Cerebellar cortex (tissue), 1 donor: ENCODE measurements at regions not wholly inside any gene's neighbourhood (a gene's known extent, or its start where the extent isn't known, plus 50 kb on each side); places are given as distances from the start of the nearest gene placed in this dataset.

ENCODE experiments used
- DNase-seq: peaks from one replicate; pipeline ENCODE4 v3.0.0-alpha.2; 2015; ENCODE audit warnings: low spot score

DNA sequence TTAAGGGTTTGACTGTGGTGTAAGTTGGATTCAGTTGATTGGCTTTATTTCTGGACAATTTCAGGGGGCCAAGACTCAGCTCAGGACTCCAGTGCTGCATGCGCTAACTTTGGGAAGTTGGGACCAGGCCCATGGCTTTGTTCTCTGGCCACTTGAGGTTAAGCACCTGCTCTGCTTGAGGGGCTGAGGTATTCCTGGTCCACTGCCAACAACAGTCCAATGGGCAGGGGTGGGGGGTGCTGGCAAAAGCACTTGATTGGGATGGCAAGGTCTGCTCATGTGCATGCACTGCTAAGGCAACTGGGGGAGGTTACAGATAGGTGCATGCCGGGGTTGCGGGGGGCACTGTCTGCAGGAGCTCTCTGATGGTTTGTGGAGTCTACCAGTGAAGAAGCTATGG lies 52.6 kb upstream of the ASB17 start:
- DNase-seq = no peak

DNA sequence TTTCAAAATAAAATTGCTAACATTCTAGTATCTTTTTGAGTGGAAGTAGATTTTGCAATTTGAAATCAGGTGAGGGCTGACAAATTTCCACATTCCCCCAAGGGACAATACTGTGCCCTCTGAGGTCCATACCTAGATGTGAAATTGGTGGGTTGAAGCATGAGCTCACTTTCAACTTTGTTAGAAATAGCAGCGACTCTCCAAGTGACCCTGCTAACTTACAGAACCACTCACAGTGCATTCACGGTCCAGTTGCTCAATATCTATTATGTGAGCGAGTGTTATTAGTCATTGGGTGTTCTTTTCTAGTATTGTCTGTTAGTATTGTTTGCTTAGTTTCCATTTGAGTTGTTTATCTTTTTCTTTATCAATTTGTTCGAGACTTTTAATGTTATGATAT lies 53.6 kb upstream of the ASB17 start:
- no peak for DNase-seq

DNA sequence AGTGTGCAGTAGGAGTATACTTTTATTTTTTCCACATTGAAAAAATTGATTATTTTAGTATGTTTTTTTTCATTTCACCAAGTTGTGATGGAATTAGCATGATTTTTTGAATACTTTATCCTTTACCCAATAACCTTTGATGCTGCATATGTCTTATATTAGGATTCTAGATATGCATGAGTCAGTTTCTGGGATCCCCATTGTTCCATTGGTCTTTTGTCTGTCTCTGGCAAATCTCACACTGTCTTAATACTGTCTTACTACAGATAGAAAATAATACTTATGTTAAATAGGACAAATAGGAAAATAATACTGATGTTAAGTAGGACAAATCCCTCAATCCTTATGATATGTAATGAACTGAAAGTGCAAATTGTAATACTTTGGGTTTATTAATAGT lies 54.3 kb upstream of the ASB17 start:
- no peak for DNase-seq

DNA sequence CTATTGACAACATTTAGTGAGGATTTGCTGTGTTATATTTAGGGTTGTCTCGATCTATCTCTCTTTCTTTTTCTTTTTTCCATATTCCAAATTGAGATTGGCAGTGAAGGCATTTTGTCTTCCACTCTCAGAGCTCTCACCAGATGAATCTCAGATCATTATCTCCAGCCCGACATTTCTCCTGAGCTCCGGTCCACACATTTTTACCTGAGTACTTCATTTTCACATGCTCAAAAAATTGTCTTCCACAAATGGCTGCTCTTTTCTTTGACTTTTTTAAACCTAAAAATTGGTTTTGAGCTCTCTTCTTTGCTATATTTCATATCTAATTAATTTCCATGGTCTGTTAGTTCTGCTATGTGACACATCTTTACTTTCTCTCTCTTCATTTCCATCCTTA lies 56.9 kb upstream of the ASB17 start:
- DNase-seq = no peak

DNA sequence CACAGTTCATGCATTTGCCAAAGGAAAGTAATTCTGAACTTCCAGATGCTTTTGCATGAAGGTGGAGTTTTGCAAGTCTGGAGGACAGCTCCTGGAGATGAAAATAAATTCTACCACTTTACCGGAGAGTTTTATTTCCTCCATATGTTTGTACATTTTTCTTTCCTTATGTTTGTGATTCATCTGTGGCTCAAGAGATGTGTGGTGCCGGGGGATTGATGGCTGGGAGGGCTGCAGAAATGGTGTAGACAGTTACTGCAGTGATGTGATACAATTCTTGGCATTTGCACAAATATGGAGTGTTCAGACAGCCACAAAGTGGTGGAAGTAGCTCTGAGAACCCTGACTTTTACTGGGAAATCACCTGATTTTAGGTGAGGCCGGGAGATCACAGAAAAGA lies 58.5 kb upstream of the ASB17 start:
- DNase-seq = no peak

DNA sequence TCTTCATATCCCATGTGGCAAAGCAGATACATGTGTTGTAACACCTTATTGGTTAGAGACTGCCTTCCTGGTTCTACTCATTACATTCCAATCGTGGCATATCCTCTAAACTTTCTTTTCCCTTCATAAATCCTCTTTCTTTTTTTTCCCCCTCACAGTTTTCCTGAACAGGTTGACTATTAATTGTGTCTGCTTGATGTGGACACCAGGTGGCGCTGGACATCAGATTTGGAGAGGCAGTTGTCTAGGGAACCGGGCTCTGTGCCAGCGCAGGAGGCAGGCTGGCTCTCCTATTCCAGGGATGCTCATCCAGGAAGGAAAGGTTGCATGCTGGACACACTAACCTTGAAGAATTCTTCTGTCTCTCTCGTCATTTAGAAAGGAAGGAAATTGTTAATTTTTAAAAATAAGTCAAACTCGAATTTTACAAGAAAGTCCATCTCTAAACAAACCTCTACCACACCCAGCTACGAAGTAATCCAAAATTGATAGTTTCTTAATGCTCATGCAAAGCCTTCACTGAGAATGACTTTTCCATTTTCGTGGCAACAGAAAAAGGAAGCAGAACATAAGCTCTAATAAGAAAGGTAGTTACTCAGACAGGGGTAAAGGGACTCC lies 59.4 kb upstream of the ASB17 start:
- peak; percentile 93 for DNase-seq

DNA sequence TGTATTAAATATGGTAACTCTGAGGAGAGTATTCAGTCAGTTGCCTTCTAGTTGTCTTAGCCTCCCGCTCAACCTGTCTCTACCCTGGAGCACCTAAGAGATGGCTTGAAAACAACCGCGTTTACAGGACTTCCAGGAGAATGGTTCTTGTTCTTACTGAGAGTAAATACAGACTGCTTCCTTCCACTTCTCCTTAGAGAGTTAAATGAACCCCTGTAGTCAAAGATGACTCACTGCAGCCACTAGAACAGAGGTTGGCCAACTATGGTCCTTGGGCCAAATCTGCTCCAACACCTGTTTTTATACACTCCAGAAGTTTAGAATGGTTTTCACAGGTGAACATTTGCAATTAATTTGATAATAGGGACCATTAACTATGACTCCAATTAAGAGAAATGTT lies 60.1 kb upstream of the ASB17 start:
- DNase-seq = no peak

DNA sequence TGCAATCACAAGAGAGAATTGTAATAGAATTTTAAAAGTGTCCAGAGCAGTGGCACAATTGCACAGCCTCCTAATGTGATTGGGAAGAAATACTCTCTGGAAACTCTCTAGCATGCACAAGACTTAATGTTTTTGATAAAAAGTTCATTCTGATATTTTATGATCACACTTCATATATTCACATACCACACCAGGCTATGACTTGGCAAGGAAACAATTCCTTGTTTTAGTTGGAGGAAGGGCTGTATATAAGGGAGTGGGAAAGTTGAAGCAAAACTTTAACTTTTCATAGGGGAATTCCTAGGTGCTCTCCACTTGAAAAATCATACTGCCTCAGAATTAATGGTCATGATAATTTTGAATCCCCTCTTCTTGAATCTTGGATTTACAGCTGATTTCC lies 61.5 kb upstream of the ASB17 start:
- DNase-seq = no peak

DNA sequence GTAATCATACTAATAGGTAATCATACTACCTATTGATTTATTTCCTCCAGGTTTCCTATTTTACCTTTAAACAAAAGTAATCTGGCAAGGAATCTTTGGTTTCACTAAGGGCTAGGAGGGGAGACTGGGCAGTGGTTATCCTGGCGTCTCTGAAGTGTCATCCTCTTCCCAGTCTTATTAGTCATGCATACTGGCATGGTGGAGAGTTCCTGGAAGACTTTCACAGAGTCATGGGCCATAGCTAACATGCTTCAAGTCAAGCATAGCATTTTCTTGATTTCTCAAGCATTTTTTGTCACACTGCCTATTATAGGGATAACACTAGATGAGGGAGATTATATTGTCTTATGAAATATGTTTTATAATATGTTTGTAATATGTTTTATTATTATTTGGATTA lies 64.0 kb upstream of the ASB17 start:
- no peak for DNase-seq

DNA sequence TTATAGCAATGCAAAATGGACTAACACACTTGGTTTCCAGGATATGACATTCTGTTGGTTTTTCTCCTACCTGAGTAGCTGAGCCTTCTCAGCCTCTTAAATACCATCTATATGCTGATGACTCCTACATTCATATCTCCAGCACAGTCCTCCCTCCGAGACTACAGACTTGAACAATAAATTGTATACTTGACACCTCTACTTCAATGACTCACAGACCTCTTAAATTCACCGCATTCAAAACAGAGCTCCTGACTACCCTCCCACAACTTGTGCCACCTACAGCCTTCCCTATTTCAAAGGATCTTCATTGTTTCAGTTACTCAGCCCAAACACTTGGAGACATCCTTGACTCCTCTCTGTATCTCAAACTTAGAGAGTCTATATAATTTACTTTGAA lies 66.8 kb upstream of the ASB17 start:
- DNase-seq = no peak

DNA sequence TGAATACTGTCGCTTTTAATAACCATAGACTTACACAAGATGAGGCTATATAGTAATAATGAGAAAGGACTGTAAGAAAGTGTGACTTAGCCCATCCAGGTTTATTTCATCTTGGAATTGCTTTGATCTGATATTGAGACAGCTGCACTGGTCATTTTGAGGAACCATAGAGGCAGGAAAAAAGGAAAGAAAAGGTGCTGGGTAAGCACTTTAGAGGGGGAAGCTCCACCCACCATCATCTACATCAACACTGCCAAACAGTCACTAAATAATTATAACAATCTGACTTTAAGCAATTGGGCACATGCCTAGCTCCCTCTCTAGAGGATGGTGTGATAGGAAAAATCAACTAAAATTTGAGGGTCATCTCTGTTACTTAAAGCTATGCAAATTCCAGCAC lies 70.6 kb upstream of the ST6GALNAC3 start:
- DNase-seq = no peak

DNA sequence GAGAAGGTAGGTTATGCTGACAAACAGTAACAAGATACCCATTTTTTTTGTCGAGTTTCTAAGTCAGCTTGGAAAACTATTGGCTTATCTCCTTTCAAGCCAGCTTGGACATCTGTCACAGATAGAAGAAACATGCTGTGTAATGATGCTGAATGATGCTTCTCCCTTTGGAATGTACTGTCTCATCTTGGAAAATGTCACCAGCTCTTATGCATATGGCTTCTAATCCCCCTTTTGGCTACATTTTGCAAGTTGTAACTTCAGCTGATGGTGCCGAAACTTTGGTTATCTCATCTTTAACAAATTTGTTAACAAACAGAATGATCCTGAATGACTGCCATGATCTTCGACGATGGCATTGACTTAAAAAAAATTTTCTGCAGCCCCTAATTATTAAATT lies 68.8 kb upstream of the ST6GALNAC3 start:
- no peak for DNase-seq

DNA sequence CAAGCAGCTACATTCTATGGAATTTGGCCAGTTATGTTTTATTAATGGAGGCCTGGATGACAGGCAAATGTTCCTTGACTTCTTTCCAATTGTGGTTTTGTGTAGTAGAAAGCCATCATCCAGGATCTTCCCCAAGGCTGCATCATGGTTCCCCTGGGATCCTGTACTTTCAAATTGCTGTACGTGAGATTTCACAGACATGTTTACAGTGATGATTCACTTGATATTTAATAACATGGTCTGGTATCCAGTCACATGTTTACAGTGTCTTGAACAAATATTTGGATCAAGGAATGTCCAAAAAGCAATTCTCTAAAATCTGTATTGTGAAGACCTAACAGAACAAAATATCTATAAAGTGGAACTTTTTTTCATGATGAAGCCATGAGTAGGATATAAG lies 68.3 kb upstream of the ST6GALNAC3 start:
- DNase-seq = no peak

DNA sequence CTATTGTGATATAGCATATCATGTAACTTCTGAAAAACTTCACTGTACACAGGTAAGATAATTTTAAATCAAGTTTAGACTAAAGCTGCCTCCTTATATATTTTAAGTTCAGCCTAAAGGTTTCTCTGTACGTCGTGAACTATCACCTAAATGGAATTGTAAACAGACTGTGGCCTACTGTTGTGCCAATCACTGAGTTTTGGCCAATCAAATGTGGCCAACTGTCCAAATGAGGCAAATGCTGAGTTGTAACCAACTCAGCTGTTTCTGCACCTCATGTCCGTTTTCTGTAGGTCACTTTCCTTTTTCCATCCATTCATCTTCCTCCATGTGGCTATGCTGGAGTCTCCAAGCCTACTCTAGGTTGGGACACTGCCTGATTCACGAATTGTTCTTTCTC lies 63.7 kb upstream of the ST6GALNAC3 start:
- no peak for DNase-seq

DNA sequence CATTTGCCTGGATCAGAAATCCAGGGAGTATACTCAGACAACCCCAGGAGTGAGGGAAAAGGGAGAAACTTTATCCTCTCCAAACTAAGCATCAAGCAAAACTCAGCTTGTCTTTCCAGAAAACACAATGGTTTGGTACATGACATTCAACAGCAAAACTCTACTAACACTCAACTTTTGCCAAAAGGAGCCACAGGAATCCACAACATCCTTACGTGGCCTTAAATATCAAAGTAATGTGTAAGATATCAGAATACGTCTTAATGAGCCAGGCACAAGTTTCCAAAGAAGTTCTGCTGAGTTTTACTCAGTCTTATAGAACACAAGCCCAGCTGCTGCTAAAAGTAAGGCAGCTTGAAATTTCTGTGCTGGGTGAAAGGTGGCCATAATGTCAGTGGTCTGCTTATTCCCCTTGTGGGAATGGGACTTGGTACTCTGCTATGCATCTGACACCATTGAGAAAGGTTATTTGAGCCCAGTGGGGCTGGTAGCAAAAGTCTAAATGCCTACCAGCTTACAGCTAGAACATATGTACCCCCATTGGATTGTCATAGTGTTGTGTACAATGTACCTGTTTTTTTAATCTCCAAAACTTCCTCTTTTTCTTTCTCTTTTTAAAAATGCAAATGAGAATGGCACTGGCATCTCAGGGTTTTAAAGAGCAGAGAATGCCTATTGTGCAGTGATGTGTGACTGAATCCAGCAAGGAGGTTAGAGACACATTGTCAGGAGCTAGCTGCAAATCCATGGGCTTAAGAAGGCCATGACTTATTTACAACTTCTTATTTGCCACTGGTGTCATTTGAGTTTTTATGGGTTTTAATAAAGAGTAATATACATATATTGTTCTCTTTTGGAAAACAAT lies 62.0 kb upstream of the ST6GALNAC3 start:
- no peak for DNase-seq

DNA sequence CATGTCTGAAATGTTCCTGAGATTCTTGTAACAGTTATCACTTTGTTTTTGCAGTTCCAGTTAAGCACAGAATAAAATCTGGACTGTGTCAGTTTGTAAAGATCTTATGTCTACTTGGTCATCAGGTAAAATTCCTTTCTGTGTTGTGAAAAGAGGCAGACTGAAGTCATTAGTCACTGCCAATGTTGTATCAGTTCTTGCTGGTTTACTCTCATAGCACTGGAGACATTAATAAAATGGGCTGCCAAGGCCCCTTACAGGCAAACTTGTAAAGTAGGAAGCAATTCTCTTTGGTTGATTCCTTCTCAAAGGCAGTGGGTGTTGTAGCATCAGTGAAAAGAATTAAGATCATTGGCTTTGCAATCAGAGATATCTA lies 61.4 kb upstream of the ST6GALNAC3 start:
- no peak for DNase-seq

DNA sequence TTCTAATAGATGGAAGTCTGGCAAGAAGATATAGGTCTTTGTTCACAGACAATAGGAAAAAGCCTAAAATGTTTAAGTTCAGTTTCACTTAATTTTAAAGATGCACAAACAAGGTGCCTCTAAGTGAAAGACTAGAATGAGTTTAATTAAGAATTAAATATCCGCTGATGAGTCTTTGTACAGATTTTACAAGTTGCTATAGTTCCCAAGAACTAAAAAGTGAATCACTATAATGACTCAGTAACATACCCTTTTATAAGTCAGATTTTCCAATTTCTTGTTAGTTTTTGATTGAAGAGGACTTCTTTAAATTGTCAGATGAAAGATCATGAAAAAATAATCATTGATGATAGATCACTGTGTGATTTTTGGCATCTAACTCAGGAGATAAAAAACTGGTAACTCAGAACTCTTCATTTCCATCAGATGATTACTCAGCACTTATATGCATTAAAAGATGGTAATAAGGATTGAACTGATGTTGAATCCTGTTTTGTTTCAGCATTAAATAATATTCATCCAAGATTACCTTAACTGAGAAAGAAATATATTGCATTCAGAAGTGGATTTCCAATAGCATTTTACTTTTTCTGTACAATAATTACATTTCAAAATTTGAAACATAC lies 59.0 kb upstream of the ST6GALNAC3 start:
- DNase-seq = no peak

DNA sequence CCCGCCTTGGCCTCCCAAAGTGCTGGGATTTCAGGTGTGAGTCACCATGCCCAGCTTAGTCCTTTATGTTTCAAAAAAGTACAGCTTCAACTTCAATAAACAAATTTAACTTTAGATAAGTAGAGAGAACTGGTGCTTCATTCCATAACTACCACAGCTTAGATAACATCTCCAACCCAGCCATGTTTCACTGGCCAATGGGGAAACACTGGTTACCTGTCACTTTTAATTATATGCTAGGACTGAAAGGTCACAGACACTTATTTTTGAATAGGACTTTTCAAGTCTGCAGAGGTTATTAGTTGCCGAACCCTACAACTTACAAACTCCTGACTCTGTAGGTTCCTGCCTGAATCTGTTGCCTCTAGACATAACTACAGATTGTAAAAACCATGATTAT lies 56.5 kb upstream of the ST6GALNAC3 start:
- no peak for DNase-seq

DNA sequence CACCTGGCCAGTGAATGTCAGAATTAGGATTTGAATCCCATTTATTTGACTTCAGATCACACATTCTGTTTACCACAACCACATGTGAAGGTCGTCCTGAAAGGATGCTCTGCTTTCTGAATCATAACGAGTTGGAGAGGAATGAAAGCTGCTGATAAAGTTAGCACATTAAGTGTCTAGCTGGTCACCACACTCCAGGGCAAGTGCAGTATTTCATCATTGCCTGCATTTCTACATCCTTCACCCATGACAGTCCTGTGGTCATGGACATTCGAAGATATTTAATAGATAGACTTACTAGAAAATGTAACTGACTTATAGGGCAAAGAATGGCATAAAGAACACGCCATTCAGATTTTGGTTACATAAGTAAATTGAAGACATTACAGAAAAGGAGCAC lies 52.7 kb upstream of the ST6GALNAC3 start:
- DNase-seq = no peak

DNA sequence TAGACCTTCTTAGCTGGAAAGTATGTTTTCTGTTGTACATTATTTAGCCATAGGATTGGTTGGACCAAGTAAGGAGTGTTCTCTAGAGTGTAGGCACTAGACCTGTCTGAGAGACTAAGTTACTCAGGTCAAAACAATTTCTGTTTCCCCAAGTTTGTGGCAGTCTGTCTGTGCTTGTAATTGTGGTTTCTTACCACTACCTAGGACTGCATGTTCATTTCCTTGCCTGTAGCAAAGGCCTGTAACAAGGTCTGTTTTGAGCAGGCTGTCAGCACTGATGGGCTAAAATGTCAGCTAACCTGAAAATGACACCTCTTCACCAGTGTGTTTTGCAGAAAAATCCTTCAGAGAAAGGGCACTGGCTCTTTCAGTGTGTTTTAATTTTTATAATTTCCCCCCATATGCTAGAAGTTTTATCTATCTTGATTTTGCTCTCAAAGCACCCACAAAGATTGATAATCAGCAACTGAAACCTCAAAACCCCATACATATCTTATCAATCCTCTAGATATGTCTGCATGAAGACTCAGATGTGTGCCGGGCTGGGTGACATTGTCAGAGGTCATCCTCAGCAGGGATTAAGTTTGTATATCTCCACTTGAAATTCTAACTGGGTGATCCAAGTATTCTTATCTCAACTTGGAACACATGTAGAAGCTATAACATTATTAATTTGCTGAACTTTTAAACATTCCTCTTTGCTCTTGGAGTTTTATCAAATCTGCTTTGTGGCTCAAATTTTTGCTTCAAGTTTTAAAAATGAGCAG lies 50.7 kb upstream of the ST6GALNAC3 start:
- no peak for DNase-seq
